ENCODE measurements at regions not wholly inside any gene's neighbourhood (a gene's known extent, or its start where the extent isn't known, plus 50 kb on each side); places are given as distances from the start of the nearest gene placed in this dataset.

- Histone ChIP-seq H3K27me3 (ENCODE audit: control insufficient read depth in 1 of 2, insufficient read depth in 2 of 2, low read length in 2 of 2) (no peaks in the 10 kb centered on the region), H3K4me3 (replicated peaks in 1 of 3; ENCODE audit: insufficient read depth in 1 of 3, low read depth in 2 of 3, low read length in 3 of 3) (no peak overlapping the region), H3K27ac (ENCODE audit: extremely low read length, insufficient read depth, low read length) (no peak overlapping the region), H2AFZ (ENCODE audit: low read length) (no peak overlapping the region), H3K4me2 (ENCODE audit: low read depth, low read length) (no peak overlapping the region), H3K9ac (ENCODE audit: insufficient read depth, low read depth, low read length) (no peak overlapping the region), H3K79me2 (ENCODE audit: insufficient read depth, low read length) (no peaks in the 10 kb centered on the region), H4K20me1 (ENCODE audit: insufficient read depth, low read length) (no peaks in the 10 kb centered on the region), H3K36me3 (replicated peaks in 1 of 2; ENCODE audit: control insufficient read depth in 1 of 2, insufficient read depth in 2 of 2, low read length in 2 of 2) (no peaks in the 10 kb centered on the region), H3K9me3 (ENCODE audit: low read length) (peaks cover 97% of the 10 kb centered on the region), H3K4me1 (ENCODE audit: insufficient read depth, low read length) (no peaks in the 10 kb centered on the region)
- ChIA-PET CTCF (ENCODE audit: low intra/inter-chr PET ratio, low total read pairs) (no interaction called here), POLR2A (no interaction called here)
- 12% methylated on average over 5 of the region's 5 CpGs for WGBS (ENCODE audit: low lambda C conversion rate)
- in situ Hi-C loops (cut with HindIII; ENCODE audit: extremely low pct_ligation_motif_present, low pct_unique_long_range_greater_than_20kb) (no loop called here), intact Hi-C loops (cut with micrococcal nuclease; ENCODE audit: unreplicated experiment) (no loop called here)
- FAIRE-seq, result no peak
- DNase-seq (ENCODE audit: low spot score), result no peak
- ATAC-seq, result no peak
- BruUV-seq (replicated peaks), result no TSS peak
- TF ChIP-seq ZNF678 (CRISPR knock-in tag; IDR thresholded peaks at IDR 0.05), result no peak
These were observed 1000.9 kb downstream of the AGBL1 start for GRCh38 chr15:87080547-87080946.

Small RNA genes lying in the stretch of these regions (small RNA-seq; reads per million reads assigned to genes)
- gene RNU6-185P (ENCODE audit: insufficient read depth in 2 of 3, insufficient read length in 3 of 3, low read depth in 2 of 3, low replicate concordance in 1 of 3), result 0 reads per million in 3 experiments

Data from HepG2 (cell line).